HG02610 (cell line): ENCODE measurements at regions not wholly inside any gene's neighbourhood (a gene's known extent, or its start where the extent isn't known, plus 50 kb on each side); places are given as distances from the start of the nearest gene placed in this dataset.

ENCODE experiments used
- ATAC-seq: cut with Tn5 transposase; IDR thresholded peaks from one replicate; pipeline ENCODE4 v1.9.1; 2021; ENCODE audit warnings: mild to moderate bottlenecking, moderate library complexity; ENCODE audit not compliant: unreplicated experiment

GRCh38 chr12:20272801-20273200 is 95.5 kb upstream of the PDE3A start:
- no peak for ATAC-seq

GRCh38 chr12:20274008-20274407 is 94.3 kb upstream of the PDE3A start:
- ATAC-seq: no peak

DNA sequence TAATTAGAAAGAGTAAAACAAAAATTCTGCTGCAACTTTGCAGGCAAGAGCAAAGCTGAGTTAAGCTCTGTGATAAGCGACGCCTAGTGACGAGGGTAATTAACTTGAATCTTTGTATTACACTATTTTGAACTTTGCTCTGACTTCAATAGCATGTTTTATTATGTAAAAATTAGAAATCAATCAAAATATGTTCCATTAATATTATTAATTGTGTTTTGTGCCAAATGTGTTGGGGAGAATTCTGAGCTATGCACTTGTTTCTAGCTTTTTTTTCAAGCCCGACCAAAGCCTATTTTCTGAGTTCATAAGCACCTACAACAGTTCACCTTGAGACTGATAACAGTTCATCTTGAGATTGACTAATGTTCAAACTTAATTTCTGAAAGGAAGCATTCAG is 90.1 kb upstream of the PDE3A start:
- no peak for ATAC-seq

- no peak for ATAC-seq
Measured at GRCh38 chr12:20280515-20280914, 87.8 kb upstream of the PDE3A start.

- ATAC-seq: no peak
Measured at GRCh38 chr12:20282401-20282800, 85.9 kb upstream of the PDE3A start.

- no peak for ATAC-seq
Measured at GRCh38 chr12:20283482-20283881, 84.9 kb upstream of the PDE3A start.

DNA sequence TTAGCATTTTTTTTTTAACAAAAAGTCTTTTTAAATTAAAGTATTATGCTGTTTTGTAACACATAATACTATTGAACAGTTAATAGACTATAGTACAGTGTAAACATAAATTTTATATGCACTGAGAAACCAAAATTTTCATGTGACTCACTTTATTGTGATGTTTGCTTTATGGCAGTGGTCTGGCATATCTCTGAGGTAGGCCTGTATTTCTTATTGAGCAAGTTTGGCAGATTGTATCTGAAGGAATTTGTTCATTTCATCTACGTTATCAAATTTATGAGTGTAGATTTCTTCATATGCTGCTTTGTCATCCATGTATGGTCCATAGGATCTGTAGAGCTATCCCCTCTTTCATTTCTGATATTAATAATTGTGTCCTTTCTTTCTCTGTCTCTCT is 78.8 kb upstream of the PDE3A start:
- no peak for ATAC-seq

DNA sequence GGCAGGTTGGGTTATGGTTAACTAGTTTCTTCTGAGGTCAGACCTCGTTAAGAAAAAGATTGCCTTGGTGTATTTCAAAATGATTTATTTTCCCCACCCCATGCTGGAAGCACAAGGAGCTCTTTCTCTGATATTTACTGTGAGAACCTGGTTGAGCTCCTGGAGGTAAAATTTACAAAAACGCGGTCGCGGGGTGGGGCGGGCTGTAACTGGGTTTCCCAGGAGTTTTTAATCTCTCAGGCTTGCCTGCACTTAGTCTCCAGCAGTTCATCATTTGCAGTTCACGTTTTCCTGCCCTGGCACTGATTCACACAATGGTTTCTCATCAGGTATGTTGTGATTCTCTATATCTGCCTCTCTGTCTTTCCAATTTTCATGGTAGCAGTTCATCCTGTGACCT is 67.9 kb upstream of the PDE3A start:
- no peak for ATAC-seq

DNA sequence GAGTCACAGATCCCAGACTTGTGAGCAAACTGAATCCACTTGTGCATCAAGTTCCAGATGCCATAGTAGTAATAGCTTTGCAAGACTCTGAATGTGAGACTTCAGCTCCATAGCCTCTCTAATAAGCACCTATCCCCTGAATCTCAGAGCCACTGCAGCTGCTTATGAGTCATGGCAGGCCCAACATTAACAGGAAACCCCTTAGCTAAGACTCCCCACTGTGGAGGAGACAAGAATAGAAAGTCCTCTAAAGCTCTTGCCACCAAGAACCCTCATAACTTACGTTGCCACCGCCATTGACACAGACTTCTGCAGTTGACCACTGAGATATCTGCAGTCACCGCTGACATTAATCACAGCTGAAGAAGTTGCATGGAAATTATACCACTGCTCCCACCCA is 62.9 kb upstream of the PDE3A start:
- no peak for ATAC-seq

DNA sequence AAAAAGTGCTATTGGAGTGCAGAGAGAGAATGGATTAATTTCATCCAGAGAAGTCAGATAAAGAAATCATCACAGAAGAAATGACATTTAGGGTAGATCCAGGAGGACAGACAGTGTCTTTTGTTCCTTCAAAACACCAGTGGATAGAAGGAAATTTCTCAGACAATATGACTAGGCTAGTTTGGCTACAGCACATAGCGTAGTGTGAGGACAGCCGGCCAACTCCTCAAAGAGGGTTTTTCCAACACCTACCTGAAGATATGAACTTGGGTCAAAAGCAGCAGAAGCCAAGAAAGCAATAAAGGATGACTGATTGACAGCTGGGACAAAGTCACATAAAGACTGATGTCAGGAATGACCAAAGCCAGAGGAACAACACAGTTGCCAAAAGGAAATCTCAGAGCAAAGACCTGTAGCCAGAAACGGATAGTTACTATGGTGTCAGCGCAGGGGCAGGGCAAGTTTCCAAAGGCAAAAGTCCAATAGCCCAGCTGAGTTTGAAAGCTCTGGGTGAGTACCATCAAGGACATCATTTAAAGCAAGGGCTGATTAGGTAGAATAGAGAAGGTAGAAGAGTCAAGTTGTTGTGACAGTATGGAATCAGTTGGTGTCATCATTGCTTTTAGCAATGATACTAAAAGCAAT is 58.7 kb upstream of the PDE3A start:
- no peak for ATAC-seq

DNA sequence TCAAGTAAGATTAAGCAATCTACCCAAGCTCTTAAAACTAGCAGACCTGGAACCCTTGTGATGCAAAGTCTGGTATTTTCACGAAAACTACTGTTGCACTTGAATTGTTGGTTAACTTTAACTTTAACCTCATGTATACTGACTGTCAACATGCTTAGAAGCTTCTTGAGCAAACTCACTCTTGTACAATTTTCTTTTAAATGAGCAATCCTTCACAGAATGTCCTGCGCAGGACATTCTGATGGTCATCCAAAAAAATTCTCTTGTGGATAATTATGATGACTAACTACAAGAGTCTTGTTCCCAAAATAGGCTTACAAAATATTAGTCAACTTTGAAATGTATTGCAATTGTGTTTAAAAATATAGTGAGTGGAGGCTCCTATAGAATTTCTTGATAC is 54.0 kb upstream of the PDE3A start:
- ATAC-seq: no peak

DNA sequence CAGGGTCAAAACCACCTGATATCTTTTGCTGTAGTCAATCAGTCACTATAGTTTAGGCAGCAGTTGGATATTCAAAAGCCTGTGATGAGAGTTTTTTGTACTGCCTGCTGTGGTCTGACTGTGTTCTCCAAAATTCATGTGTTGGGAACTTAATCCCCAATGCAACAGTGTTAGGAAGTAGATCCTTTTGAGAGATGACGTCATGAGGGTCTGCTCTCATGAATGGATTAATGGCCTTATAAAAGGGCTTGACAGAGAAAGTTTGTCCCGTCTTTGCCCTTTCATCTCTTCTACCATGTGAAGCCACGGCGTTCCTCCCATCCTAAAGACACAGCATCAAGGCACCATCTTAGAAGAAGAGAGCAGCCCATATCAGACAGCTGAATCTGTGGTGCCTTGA is 50.8 kb upstream of the PDE3A start:
- ATAC-seq: no peak
